ENCODE measurements at regions not wholly inside any gene's neighbourhood (a gene's known extent, or its start where the extent isn't known, plus 50 kb on each side); places are given as distances from the start of the nearest gene placed in this dataset.
"Not testable (repeated sequence)": the region's sequence is repeated elsewhere in the genome, so short reads cannot be mapped to it uniquely, and the experiment has no call there.

- H3K4me2 ChIP-seq (ENCODE audit: low read depth, low read length); H4K20me1 ChIP-seq (ENCODE audit: insufficient read depth, low read length); H4K91ac ChIP-seq (ENCODE audit: insufficient read depth, low read depth, low read length); intact Hi-C loops (cut with micrococcal nuclease); H3K79me1 ChIP-seq (ENCODE audit: low read depth in 1 of 2, low read length in 2 of 2); H3K23ac ChIP-seq (ENCODE audit: low read depth, low read length); in situ Hi-C loops (cut with MboI; ENCODE audit: low sequenced_read_pairs); H3K9ac ChIP-seq (ENCODE audit: low read depth, low read length); H3K18ac ChIP-seq (ENCODE audit: low read depth, low read length); H3K14ac ChIP-seq (replicated peaks; ENCODE audit: low read depth, low read length); H4K8ac ChIP-seq (ENCODE audit: low read depth in 2 of 2, low read length in 2 of 2); H3K56ac ChIP-seq (ENCODE audit: extremely low read depth, insufficient read depth, low read length); H3K4ac ChIP-seq (ENCODE audit: low read depth, low read length); dilution Hi-C loops (cut with HindIII; ENCODE audit: low sequenced_read_pairs, unreplicated experiment); H3K9me1 ChIP-seq (ENCODE audit: insufficient read depth, low read length); H2AK9ac ChIP-seq (replicated peaks; ENCODE audit: low read depth, low read length, poor library complexity); H3K4me1 ChIP-seq (ENCODE audit: control insufficient read depth, insufficient read depth, low read length); H4K5ac ChIP-seq (ENCODE audit: low read depth, low read length); H3K27me3 ChIP-seq (ENCODE audit: control insufficient read depth, insufficient read depth, low read length); H2BK5ac ChIP-seq (ENCODE audit: low read depth, low read length, poor library complexity, severe bottlenecking); BruUV-seq (replicated peaks); H3K9me3 ChIP-seq (ENCODE audit: control insufficient read depth, insufficient read depth, low read length); DNase-seq; H3K4me3 ChIP-seq (ENCODE audit: insufficient read depth, low read depth, low read length); H2BK20ac ChIP-seq (ENCODE audit: low read depth, low read length); H3K27ac ChIP-seq (ENCODE audit: insufficient read depth, low read length); POLR2A ChIA-PET (ENCODE audit: unreplicated experiment); H2BK120ac ChIP-seq (ENCODE audit: low read depth, low read length); ATAC-seq (ENCODE audit: low read depth); H2AK5ac ChIP-seq (ENCODE audit: low read depth, low read length); H3K36me3 ChIP-seq (ENCODE audit: control insufficient read depth, insufficient read depth, low read length); H2AFZ ChIP-seq (replicated peaks; ENCODE audit: low read length, poor library complexity); H2BK15ac ChIP-seq (ENCODE audit: low read depth, low read length): not testable (repeated sequence)
- no CpG with 5 or more reads among the region's 5 CpGs for WGBS, 2 experiments (ENCODE audit: extremely low coverage in 2 of 2, insufficient read length in 1 of 2)
- CTCF ChIA-PET, result interaction anchor here (0.6 kb wide), 1 partner anchor 295 kb away, joined by 3 read pairs; no protein-coding TSS in a partner anchor
These were observed 1022.6 kb downstream of the RAB28 start for GRCh38 chr4:12461576-12461975.
